ENCODE measurements at regions not wholly inside any gene's neighbourhood (a gene's known extent, or its start where the extent isn't known, plus 50 kb on each side); places are given as distances from the start of the nearest gene placed in this dataset.

GRCh38 chr13:30027569-30028455 is 177.4 kb upstream of the UBL3 start:
- DNase-seq: peak in 1 of 2 donors; percentile 10

GRCh38 chr13:30026909-30027308 is 176.5 kb upstream of the UBL3 start:
- DNase-seq: no peak

GRCh38 chr13:30026093-30026492 is 175.7 kb upstream of the UBL3 start:
- no peak for DNase-seq

- no peak for DNase-seq
Measured at GRCh38 chr13:30025351-30025750, 174.9 kb upstream of the UBL3 start.

GRCh38 chr13:30024125-30024865 is 173.9 kb upstream of the UBL3 start:
- DNase-seq: no peak

- no peak for DNase-seq
Measured at GRCh38 chr13:30023196-30023895, 172.9 kb upstream of the UBL3 start.

- no peak for DNase-seq
Measured at GRCh38 chr13:30022796-30023195, 172.4 kb upstream of the UBL3 start.

GRCh38 chr13:30022256-30022655 is 171.8 kb upstream of the UBL3 start:
- no peak for DNase-seq

GRCh38 chr13:30021611-30022010 is 171.2 kb upstream of the UBL3 start:
- DNase-seq: no peak

- DNase-seq: no peak
Measured at GRCh38 chr13:30020726-30021312, 170.4 kb upstream of the UBL3 start.

GRCh38 chr13:30019648-30020626 is 169.5 kb upstream of the UBL3 start:
- no peak for DNase-seq

GRCh38 chr13:30017880-30018279 is 167.5 kb upstream of the UBL3 start:
- no peak for DNase-seq

- no peak for DNase-seq
Measured at GRCh38 chr13:30016398-30016797, 166.0 kb upstream of the UBL3 start.

GRCh38 chr13:30009411-30009810 is 159.0 kb upstream of the UBL3 start:
- no peak for DNase-seq

- DNase-seq: no peak
Measured at GRCh38 chr13:30006246-30006645, 155.8 kb upstream of the UBL3 start.

- DNase-seq: peak; percentile 44 to 73
Measured at GRCh38 chr13:30004204-30004603, 153.8 kb upstream of the UBL3 start.

GRCh38 chr13:30002577-30002976 is 152.2 kb upstream of the UBL3 start:
- DNase-seq: peak; percentile 33 to 39

- no peak for DNase-seq
Measured at GRCh38 chr13:30000370-30000765, 150.0 kb upstream of the UBL3 start.

GRCh38 chr13:29999492-30000369 is 149.3 kb upstream of the UBL3 start:
- no peak for DNase-seq

- no peak for DNase-seq
Measured at GRCh38 chr13:29996316-29996715, 145.9 kb upstream of the UBL3 start.

Data from inflammatory macrophage (primary cell).